ENCODE measurements at regions not wholly inside any gene's neighbourhood (a gene's known extent, or its start where the extent isn't known, plus 50 kb on each side); places are given as distances from the start of the nearest gene placed in this dataset.

DNA sequence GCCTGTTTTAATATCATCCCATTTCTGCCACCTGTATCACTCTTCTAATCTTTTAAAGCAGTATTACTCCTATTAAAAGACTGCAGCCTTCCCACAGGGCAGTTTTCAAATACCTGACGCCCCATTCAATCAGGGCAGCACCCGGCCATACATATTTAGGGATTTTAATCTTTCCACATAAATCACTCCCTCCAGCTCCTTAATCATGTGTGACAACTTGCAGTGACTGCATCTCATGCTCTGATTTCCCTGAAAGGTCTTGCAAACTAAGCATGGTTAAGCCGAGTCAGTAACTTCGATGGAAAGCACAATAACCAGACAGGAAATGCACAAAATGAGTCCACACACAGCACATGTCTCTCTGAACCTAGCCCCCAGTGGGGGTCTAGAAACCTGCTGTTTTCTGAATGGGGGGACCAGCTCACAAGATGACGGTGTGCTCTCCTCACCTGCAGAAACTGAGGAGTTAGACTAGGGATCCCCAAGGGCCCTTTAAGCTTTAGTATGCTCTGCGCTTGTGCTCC is 116.9 kb upstream of the CREB1 start:
- TF ChIP-seq POLR2A (IDR thresholded peaks at IDR 0.05) = no peak
- TF ChIP-seq, protein P1, sequence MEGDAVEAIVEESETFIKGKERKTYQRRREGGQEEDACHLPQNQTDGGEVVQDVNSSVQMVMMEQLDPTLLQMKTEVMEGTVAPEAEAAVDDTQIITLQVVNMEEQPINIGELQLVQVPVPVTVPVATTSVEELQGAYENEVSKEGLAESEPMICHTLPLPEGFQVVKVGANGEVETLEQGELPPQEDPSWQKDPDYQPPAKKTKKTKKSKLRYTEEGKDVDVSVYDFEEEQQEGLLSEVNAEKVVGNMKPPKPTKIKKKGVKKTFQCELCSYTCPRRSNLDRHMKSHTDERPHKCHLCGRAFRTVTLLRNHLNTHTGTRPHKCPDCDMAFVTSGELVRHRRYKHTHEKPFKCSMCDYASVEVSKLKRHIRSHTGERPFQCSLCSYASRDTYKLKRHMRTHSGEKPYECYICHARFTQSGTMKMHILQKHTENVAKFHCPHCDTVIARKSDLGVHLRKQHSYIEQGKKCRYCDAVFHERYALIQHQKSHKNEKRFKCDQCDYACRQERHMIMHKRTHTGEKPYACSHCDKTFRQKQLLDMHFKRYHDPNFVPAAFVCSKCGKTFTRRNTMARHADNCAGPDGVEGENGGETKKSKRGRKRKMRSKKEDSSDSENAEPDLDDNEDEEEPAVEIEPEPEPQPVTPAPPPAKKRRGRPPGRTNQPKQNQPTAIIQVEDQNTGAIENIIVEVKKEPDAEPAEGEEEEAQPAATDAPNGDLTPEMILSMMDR (IDR thresholded peaks at IDR 0.05) = no peak
